OCI-LY7 (cell line): ENCODE measurements at regions not wholly inside any gene's neighbourhood (a gene's known extent, or its start where the extent isn't known, plus 50 kb on each side); places are given as distances from the start of the nearest gene placed in this dataset.

Source experiments
- BruUV-seq: library from RNA; stranded (reverse); fragments of 400-500 nt; replicated peaks from 2 replicates; lab custom pipeline; 2021; lab: Mats Ljungman, UMichigan
- CTCF ChIA-PET: fragments of 300-600 bp; sonication (Branson Sonifier 250); formaldehyde crosslinking; loops from one replicate; lab custom pipeline; 2022; ENCODE audit warnings: antibody characterized with exemption; ENCODE audit not compliant: unreplicated experiment; lab: Charles Lee
- POLR2A ChIA-PET: fragments of 300-600 bp; sonication (Branson Sonifier 250); formaldehyde crosslinking; loops from one replicate; lab custom pipeline; 2022; ENCODE audit warnings: antibody characterized with exemption; lab: Charles Lee
- DNase-seq: peaks from one replicate; pipeline ENCODE4 v3.0.0-alpha.2; 2015; ENCODE audit warnings: low spot score
- H2AFZ ChIP-seq: fragments of 200-600 bp; sonication (generic), shearing (Covaris generic); 2 replicates; pipeline ENCODE4 v1.6.1; 2014; ENCODE audit warnings: mild to moderate bottlenecking, antibody characterized with exemption, low read length, moderate library complexity
- H3K27ac ChIP-seq: fragments of 200-600 bp; sonication (generic); 2 replicates; pipeline ENCODE4 v1.5.1; 2014; ENCODE audit warnings: mixed run types, low read depth, mild to moderate bottlenecking, moderate library complexity, low read length, inconsistent platforms; ENCODE audit not compliant: poor library complexity, severe bottlenecking
- H3K36me3 ChIP-seq: fragments of 200-600 bp; sonication (generic); 2 replicates; pipeline ENCODE4 v1.6.1; 2014; ENCODE audit warnings: mild to moderate bottlenecking, antibody characterized with exemption, low read length, moderate library complexity, mixed read lengths; ENCODE audit not compliant: insufficient read depth
- H3K4me1 ChIP-seq: fragments of 200-600 bp; sonication (generic); 2 replicates; pipeline ENCODE4 v1.5.1; 2014; ENCODE audit warnings: mild to moderate bottlenecking, low read length; ENCODE audit not compliant: insufficient read depth, poor library complexity, severe bottlenecking
- H3K4me2 ChIP-seq: fragments of 200-600 bp; sonication (generic); 2 replicates; pipeline ENCODE4 v1.6.1; 2014; ENCODE audit warnings: mild to moderate bottlenecking, low read length
- H3K4me3 ChIP-seq: fragments of 200-600 bp; sonication (generic); 2 replicates; pipeline ENCODE4 v1.5.1; 2014; ENCODE audit warnings: mild to moderate bottlenecking, low read depth, low read length; ENCODE audit not compliant: poor library complexity, severe bottlenecking
- H3K79me2 ChIP-seq: fragments of 200-600 bp; sonication (generic); 2 replicates; pipeline ENCODE4 v1.6.1; 2016; ENCODE audit warnings: low read depth, mild to moderate bottlenecking, low read length, moderate library complexity, mixed read lengths; ENCODE audit not compliant: insufficient read depth
- H3K9me2 ChIP-seq: fragments of 200-600 bp; sonication (generic); 2 replicates; pipeline ENCODE4 v1.6.1; 2016; ENCODE audit warnings: mild to moderate bottlenecking, low read length, mixed read lengths; ENCODE audit not compliant: insufficient read depth
- H3K9me3 ChIP-seq: fragments of 200-600 bp; sonication (generic); 2 replicates; pipeline ENCODE4 v1.6.1; 2014; ENCODE audit warnings: mild to moderate bottlenecking, mixed run types, low read length, mixed read lengths
- H4K20me1 ChIP-seq: fragments of 200-600 bp; sonication (generic); 2 replicates; pipeline ENCODE4 v1.6.1; 2014; ENCODE audit warnings: mild to moderate bottlenecking, antibody characterized with exemption, low read length, moderate library complexity, mixed read lengths; ENCODE audit not compliant: insufficient read depth
- CTCF ChIP-seq: fragments of 200-600 bp; sonication (generic); conservative IDR thresholded peaks from 2 replicates; pipeline ENCODE4 v1.5.1; 2014; ENCODE audit warnings: mild to moderate bottlenecking, antibody characterized with exemption, low read length, moderate library complexity, mixed read lengths
- EZH2phosphoT487 ChIP-seq: fragments of 200-600 bp; sonication (generic); IDR thresholded peaks from 2 replicates; pipeline ENCODE4 v1.6.1; 2018; ENCODE audit warnings: low read depth, borderline replicate concordance, mild to moderate bottlenecking, mixed run types, antibody characterized with exemption, low read length, moderate library complexity, mixed read lengths
- intact Hi-C: fragments of 100-400 bp; cut with micrococcal nuclease; formaldehyde crosslinking; loops from one replicate; pipeline ENCODE4 v1.10.0; 2022; ENCODE audit not compliant: unreplicated experiment

GRCh38 chr2:180720829-180721228 is 259.6 kb upstream of the UBE2E3 start:
- DNase-seq = no peak
- TF ChIP-seq EZH2phosphoT487 (no peak), CTCF (no peak)
- Histone ChIP-seq H3K27ac (no peak overlapping the region), H2AFZ (no peak overlapping the region), H3K4me3 (no peak overlapping the region), H3K4me2 (no peak overlapping the region), H3K4me1 (no peaks in the 10 kb centered on the region), H3K9me3 (no peaks in the 10 kb centered on the region), H4K20me1 (no peaks in the 10 kb centered on the region), H3K79me2 (no peaks in the 10 kb centered on the region), H3K36me3 (no peaks in the 10 kb centered on the region), H3K9me2 (no peaks in the 10 kb centered on the region)
- intact Hi-C loops = no loop called here
- no TSS peak for BruUV-seq
- ChIA-PET POLR2A (interaction anchor here (1.5 kb wide), 2 partner anchors 8 to 20 kb away, joined by 4 to 5 read pairs; no protein-coding TSS in a partner anchor), CTCF (no interaction called here)

- intact Hi-C loops = no loop called here
- Histone ChIP-seq H3K4me3 (no peak overlapping the region), H2AFZ (no peak overlapping the region), H3K4me1 (no peaks in the 10 kb centered on the region), H3K4me2 (no peak overlapping the region), H3K9me3 (no peaks in the 10 kb centered on the region), H4K20me1 (no peaks in the 10 kb centered on the region), H3K27ac (no peak overlapping the region), H3K9me2 (no peaks in the 10 kb centered on the region), H3K36me3 (no peaks in the 10 kb centered on the region), H3K79me2 (no peaks in the 10 kb centered on the region)
- no peak for DNase-seq
- POLR2A ChIA-PET = interaction anchor here (1.5 kb wide), 1 partner anchor 11 kb away, joined by 6 read pairs; no protein-coding TSS in a partner anchor
- CTCF ChIA-PET = no interaction called here
- TF ChIP-seq EZH2phosphoT487 = no peak
- TF ChIP-seq CTCF = no peak
- BruUV-seq = no TSS peak
Measured at GRCh38 chr2:180717588-180717987, 262.8 kb upstream of the UBE2E3 start.

GRCh38 chr2:180716186-180717180 is 263.9 kb upstream of the UBE2E3 start:
- TF ChIP-seq EZH2phosphoT487 = no peak
- no peak for TF ChIP-seq CTCF
- H2AFZ ChIP-seq = no peak overlapping the region
- no peak overlapping the region for H3K4me3 ChIP-seq
- H3K36me3 ChIP-seq = no peaks in the 10 kb centered on the region
- H3K4me1 ChIP-seq = no peaks in the 10 kb centered on the region
- no peaks in the 10 kb centered on the region for H3K79me2 ChIP-seq
- ChIA-PET CTCF (no interaction called here), POLR2A (interaction anchor here (0.6 to 1.5 kb wide), 3 partner anchors 10 to 1239 kb away, joined by 3 to 6 read pairs (median 3); no protein-coding TSS in a partner anchor)
- H4K20me1 ChIP-seq = no peaks in the 10 kb centered on the region
- H3K4me2 ChIP-seq = no peak overlapping the region
- intact Hi-C loops = no loop called here
- DNase-seq = no peak
- no peaks in the 10 kb centered on the region for H3K9me2 ChIP-seq
- H3K9me3 ChIP-seq = no peaks in the 10 kb centered on the region
- no peak overlapping the region for H3K27ac ChIP-seq
- no TSS peak for BruUV-seq
